Cerebellar cortex (tissue), 1 donor: ENCODE measurements at regions not wholly inside any gene's neighbourhood (a gene's known extent, or its start where the extent isn't known, plus 50 kb on each side); places are given as distances from the start of the nearest gene placed in this dataset.
"Not testable (repeated sequence)": the region's sequence is repeated elsewhere in the genome, so short reads cannot be mapped to it uniquely, and the experiment has no call there.

ENCODE experiments used
- DNase-seq: peaks from one replicate; pipeline ENCODE4 v3.0.0-alpha.2; 2015; ENCODE audit warnings: low spot score

DNA sequence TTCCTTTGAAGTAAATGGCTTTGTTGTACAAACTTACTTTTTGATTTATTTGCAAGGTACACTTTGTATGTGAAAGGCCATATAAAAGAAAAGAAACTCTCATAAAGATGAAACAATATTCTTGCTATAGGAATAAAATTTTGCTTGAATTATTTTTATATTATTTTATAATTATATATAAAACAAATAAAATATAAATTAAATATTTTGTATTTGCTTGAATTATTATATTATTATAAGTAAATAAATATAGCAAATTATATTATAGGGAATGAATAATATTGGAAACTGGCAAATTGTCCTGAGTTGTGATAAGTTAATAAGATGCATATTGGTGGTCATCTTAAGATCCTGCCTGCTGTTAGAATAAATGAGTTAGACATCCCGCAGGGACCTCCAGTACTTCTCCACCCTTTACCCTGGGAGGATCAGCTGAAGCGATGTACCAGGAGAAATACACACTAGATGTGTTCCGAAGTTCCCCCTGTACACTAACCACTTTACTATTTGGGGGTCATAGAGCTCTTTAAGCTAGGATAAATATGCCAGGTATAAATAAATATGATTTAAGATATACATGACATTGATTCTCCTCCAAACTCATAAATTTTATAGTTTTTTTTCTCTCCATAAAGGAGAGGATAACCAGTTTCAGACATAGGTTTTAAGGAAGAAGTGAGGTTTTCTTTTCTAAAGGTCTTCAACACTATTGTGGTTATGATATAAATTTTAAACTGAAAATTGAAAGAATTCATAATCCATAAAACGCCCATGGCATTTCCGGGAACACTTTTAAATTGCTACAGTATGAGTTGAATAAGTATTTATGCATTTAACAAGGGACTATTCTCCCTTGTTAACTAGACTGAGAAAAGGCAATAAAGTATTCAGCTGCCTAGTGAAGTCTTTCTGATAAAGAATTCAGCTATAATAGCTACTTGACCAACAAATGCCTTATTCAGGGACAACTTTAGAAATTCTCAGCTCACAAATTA lies 486.3 kb upstream of the MARCKS start:
- no peak for DNase-seq

GRCh38 chr6:113375466-113375865 lies 481.7 kb upstream of the MARCKS start:
- not testable (repeated sequence) for DNase-seq

DNA sequence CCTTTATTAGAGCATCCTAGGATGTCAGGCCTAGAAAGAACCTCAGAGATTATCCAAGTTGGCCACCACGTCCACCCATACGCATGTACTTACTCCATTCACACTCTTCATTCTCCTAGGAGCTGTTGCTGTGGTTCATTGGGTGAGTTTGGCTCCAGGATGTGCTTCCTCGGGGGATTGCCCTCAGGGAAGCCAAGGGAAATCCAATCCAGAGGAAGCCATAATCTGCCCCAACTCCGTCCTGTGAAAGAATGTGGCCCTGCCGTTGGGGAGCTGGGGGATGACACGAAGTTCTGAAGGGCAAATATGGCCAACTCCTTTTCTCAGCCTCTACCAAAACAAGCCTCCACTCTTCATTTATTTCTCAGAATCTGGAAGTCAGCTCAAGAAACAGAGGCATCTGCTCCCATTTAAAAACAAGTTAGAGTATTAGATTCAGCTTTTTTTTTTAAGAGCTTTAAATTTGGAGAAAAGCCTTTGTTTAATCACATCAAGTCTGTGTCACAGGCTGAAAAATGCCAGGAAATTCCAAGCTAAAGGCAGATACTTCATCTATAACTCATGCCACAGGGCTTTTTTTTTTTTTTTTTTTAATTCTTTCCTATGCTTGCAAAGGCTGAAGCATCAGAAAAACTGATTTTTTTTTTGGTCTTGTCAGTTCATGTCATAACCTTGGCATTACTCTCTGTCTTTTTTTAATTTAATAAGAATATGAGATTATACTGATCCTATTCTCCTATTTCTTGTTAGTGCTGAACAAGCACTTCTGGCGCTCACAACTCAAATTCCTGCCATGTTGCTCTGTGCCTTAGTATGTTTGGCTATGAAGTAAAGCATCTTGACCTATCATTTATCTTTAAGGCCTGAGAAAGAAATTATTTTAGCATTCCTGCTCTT lies 480.9 kb upstream of the MARCKS start:
- no peak for DNase-seq

DNA sequence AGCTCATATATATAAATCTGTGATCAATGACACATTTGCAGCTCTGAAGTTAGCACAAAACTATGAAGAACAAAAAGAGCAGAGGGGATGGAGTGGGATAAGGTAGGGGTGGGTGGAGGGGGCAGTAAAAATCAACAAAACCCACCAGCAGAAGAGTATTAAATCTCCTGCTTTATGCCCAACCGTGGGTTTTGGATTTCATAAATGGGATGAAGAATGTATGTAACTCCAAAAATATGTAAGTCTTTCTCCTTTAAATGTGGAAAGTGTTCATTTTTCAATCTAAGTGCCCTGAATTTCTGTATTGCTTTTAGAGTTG lies 480.3 kb upstream of the MARCKS start:
- DNase-seq: no peak

DNA sequence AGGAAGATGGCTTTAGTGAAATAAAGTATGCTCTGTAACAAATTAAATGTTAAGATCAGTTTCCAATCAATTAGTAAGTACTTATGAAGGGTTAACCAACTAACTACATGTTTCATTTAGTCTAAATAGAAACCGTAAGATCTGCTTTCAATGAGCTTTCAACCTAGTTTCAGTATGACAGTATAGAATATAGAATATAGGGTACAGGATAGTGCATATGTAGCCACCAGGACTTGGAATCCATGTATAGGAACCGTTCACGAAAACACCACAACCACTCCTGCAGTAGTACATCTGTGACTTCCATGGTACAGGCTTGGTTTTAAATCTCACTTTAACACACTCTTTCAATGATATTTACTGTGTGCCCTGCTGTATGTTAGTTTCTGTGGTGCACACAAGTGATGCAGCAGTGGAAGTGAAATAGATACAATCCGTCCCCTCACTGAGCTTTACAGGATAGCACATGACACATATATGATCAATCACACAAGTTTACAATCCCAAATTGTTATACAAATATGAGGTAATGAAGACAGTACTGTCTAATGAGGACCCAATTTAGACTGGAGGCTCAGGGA lies 479.7 kb upstream of the MARCKS start:
- DNase-seq: no peak

DNA sequence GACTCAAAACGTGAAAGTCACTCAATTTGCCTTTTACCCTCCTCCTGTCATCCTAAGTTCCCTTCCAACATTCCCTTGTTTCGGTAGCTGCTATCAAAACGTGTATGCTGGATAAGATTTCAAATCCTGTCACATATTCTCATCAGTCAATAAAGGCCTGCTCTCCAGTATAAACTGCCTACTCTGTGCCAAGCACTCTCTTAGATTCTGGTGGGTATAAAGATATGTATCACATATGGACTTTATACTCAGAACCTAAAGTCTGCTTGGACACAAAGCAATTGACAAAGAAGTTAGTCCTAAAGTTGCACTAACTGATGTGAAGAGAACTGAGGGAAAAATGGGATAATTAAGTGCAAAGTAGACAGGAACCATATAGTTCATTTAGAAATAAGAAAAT lies 476.6 kb upstream of the MARCKS start:
- DNase-seq: no peak

- DNase-seq: no peak
These were observed 475.9 kb upstream of the MARCKS start for GRCh38 chr6:113381232-113381631.

DNA sequence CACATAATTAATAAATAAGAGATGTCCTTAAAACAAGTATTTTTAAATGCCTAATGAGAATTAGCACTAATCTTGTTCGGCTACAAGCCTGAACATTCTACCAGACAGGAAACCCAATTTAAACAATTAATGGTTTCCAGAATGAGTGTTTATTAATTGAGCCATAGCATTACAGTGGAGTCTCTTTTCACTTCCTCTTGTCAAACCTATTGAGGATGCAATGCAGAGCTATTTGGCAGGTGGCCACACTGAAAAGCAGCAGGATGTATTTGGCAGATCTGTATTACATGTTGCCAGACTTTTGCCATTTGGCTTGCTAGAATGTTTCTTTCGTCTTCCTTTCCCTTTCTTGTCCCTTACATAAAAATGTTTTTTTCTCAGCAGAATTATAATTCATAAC lies 475.2 kb upstream of the MARCKS start:
- DNase-seq: peak; percentile 82

DNA sequence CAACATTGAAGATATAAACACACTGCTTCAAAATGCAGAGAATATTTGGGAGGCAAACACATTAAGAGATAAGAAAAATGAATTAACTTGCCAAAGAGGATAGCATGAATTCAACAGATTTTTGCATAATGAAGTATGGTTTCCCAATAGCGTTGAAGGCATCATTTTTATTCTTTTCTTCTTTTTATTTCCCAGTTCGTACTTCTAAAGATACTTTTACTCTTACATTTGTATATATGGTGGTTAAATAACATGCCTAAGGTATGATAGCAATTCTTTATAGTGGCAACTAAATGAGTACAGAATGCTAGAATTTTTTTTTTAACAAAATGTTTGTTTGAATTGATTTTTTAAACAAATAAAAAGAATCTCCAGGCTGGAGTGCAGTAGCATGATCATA lies 473.4 kb upstream of the MARCKS start:
- no peak for DNase-seq

DNA sequence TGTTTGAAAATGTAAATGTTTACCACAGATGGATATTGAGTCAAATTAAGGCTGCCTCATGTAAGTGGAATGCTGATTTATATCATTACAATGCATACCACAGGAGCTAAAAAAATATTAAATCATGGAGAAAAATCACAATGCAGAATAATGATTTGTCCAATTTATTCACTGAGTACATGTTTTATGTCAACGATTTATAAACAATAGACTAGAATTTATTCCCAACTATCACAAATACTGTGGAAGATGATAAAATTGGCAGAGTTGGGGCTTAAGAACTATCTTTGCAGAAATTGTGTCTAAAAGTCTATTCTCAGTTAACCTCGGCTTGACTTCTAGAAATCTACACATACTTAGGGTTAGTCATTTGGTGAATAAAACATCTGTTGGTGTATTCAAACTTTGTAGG lies 472.1 kb upstream of the MARCKS start:
- no peak for DNase-seq

DNA sequence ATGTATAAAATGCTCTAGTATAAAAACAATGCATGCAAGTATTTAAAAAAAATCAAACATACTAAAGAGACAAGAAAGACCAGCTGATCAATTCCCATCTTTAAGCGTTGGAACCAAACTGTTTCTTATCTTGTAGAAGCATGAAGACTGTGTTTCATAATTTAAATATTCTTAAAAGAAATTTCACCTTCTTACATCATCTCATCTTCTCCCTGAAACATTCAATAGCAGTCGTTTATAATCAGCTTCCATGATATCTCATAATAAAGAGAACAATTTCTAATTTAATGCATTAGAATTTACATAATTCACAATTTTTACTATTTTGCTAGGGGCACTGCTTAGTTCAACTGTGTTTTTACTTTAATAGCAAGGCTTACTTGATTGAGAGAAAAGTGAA lies 468.1 kb upstream of the MARCKS start:
- no peak for DNase-seq

DNA sequence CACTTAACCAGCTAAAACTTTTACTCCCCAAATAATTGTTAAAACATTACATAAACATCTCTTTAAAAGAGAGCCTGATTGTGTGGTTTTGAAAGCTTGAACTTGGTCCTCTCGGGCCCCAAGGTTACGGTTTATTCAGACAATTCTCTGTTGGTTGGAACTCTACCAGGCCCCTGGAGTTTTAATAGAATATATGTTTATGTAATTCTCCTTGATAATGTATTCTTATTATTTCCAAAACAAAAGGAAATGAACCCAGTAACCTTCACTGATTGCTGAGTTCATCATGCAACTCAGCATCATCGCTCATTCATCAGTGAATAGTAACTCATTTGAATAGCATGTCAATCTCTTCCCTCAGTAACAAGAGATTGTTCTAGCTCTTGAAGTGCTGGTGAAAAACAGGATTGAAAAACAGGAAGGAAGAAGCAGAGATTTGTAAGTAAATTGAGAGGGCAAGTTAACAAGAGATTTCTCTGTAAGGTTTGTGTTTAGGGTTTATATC lies 464.5 kb upstream of the MARCKS start:
- no peak for DNase-seq

DNA sequence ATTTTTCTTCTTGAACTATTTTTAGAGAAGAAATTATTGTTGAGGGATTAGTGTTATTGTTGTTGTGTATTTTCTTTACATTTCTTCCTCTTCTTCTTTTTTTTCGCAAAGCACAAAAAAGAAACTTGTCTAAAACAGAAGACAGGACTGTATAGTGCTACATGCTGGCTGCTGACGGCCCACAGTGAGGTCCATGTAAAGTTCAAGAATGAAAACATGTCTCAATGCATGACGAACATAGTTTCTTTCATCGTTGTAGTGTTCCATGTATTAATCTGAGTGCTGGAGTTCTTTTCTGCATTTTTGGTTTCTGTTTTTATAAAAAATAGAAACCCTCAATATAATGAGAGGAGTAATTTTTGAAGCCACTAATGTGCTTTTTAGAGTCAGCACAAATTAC lies 462.9 kb upstream of the MARCKS start:
- DNase-seq: no peak

DNA sequence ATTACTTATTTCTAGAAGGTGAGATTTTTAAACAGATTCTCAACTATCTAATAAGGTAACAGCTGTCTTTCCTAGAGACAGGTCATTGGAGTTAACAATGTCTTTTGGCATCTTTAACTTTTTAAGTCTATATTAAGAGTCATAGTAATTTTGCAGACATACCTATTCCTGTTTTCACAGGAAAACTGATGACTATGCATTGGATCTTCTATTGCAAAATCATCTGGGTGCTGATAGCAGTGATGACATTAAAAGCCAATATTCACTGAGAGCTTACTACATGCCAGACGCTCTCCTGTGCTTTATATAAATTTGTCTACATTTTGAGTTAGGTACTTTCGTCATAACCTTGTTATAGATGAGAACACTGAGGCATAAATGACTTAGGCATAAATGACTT lies 462.4 kb upstream of the MARCKS start:
- no peak for DNase-seq

DNA sequence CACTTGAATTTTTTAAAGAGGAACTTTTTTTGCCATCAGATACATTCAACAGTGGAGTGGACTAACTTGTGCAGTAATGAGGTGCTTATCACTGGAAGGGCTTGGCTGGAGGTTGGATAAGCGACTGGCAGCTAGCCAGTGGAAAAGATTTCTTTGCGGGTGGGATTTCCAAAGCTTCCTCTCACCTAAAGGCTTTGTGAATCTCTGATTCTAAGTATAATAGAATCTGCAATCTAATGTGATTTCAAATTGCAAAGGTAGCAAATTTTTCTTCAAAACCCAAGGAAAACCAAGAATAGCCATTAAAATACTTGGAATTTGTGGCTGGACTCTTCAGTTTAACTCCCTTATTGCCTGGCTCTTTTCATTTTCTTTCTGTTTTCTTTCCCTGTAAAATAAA lies 460.4 kb upstream of the MARCKS start:
- DNase-seq: no peak

DNA sequence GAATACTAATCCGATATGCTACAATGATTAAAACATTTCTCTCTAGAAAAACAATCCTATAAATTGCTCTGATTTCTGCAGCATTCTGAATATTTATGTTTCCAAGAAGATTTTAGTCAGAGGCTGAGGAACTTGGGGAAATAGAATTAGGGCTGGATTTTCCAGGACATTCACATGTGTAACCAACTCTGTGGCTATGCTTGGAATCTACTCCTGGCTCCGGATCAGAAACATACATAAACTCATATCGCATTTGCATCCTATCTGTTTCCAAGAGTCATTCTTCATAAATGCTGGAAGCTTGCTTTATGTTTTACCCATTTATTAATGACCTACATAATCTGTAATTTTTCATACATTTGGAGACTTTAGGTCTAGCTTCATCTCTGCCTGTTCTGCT lies 459.9 kb upstream of the MARCKS start:
- no peak for DNase-seq

GRCh38 chr6:113401231-113401630 lies 455.9 kb upstream of the MARCKS start:
- DNase-seq: no peak

DNA sequence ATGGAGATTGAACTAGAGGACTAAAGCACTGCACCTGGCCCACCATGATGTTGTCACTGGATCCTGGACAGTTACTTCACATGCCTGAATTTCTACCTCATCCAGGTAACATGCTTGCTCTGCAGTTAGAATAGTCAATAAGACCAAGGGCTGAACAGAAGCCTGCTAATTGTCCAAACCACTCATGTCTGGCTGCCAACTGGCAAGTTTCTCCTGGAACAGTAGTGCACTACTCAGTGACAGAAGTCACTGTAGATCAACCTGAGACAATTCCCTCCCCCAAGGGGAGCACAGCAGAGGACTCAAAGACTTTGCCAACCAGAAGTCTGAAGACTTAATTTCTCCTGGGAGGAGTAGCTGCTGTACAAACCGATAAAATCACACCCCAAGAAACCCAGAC lies 454.6 kb upstream of the MARCKS start:
- DNase-seq: peak; percentile 41

DNA sequence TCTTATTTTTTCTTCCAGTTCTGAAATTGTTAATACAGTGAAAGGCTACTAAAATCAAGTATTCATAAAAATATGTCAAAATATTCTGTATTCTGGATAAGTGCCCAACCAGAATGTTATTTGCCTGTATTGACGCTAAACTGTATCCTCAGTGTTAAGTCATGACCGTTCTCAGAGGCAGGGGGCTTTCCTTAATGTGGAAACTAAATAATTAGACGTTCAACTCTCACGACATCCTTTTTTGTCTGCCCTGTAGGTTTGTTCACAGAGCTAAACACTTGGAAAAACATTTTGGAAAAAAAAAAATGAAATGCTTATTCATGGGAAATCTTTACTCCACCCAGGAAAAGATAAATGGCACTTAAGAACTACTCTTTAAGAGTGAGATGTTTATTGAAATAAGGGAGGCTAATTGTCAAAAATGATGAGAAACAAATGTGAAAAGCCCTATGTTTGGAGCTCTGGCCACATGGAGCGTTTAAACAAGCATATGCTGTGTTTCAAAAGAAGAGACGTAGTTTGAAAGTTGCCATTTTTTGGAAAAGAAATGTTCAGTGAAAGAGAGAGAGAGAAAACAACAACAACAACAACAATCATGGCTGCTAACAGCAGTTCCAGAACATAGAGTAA lies 453.1 kb upstream of the MARCKS start:
- no peak for DNase-seq

- no peak for DNase-seq
These were observed 451.7 kb upstream of the MARCKS start for GRCh38 chr6:113405326-113406047.

DNA sequence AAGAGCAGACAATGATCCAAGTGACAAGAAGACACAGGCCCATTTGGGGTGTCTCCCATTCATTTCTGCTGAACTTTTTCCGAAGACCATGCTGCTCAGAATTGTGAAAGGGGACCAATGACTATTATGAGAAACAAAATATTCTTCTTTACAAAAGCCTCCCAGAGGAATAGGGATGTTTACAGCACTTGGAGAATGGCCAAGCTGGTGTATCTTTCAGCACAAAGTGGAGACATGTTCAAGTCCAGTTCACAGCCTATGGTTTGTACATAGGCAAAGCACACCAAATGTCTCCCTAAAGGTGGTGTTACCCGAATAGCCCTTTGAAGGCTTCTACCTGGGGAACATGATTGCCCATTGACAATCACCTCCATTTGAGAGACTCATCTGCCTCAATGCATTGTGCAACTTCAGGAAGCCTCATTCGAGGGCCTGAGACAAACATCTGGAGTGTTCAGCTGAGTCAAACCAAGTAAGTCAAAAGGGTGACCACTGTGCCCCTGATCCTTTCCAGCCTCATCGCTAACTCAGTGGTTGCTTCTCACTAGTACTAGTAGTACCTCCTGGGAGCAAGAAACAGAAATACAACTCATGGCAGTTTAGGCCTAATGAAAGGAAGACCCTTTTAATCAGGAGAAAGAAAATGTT lies 451.0 kb upstream of the MARCKS start:
- no peak for DNase-seq
